Smooth muscle cell (in vitro differentiated cells): ENCODE measurements at regions not wholly inside any gene's neighbourhood (a gene's known extent, or its start where the extent isn't known, plus 50 kb on each side); places are given as distances from the start of the nearest gene placed in this dataset.

Source experiments
- DNase-seq: peaks from one replicate; lab custom pipeline; 2025; ENCODE audit not compliant: unreplicated experiment; lab: John Stamatoyannopoulos, UW
- H2AFZ ChIP-seq: fragments of 200-600 bp; sonication (generic); 2 replicates; pipeline ENCODE4 v1.6.0; 2016; ENCODE audit warnings: antibody characterized with exemption, low read depth, mild to moderate bottlenecking
- H3F3A ChIP-seq: fragments of 200-600 bp; sonication (generic); 2 replicates; pipeline ENCODE4 v1.6.0; 2017; ENCODE audit warnings: antibody characterized with exemption, low read depth
- H3K27ac ChIP-seq: fragments of 200-600 bp; sonication (generic); 2 replicates; pipeline ENCODE4 v1.5.1; 2016; ENCODE audit warnings: low read depth, mild to moderate bottlenecking
- H3K27me3 ChIP-seq: fragments of 200-600 bp; sonication (generic); 2 replicates; pipeline ENCODE4 v1.6.1; 2016; ENCODE audit warnings: low read depth, mild to moderate bottlenecking
- H3K36me3 ChIP-seq: fragments of 200-600 bp; sonication (generic); 2 replicates; pipeline ENCODE4 v1.5.1; 2016; ENCODE audit warnings: low read depth
- H3K4me1 ChIP-seq: fragments of 200-600 bp; sonication (generic); 2 replicates; pipeline ENCODE4 v1.5.1; 2016; ENCODE audit warnings: low read depth
- H3K4me2 ChIP-seq: fragments of 200-600 bp; sonication (generic); 2 replicates; pipeline ENCODE4 v1.6.0; 2016; ENCODE audit warnings: mild to moderate bottlenecking
- H3K4me3 ChIP-seq: fragments of 200-600 bp; sonication (generic); 2 replicates; pipeline ENCODE4 v1.5.1; 2016; ENCODE audit warnings: mild to moderate bottlenecking
- H3K79me2 ChIP-seq: fragments of 200-600 bp; sonication (generic); 2 replicates; pipeline ENCODE4 v1.6.0; 2016; ENCODE audit warnings: low read depth, mild to moderate bottlenecking
- H3K9ac ChIP-seq: fragments of 200-600 bp; sonication (generic); 2 replicates; pipeline ENCODE4 v1.6.0; 2016; ENCODE audit warnings: low read depth
- H3K9me3 ChIP-seq: fragments of 200-600 bp; sonication (generic); replicated peaks from 2 replicates; pipeline ENCODE4 v1.5.1; 2016; ENCODE audit warnings: low read depth
- H4K20me1 ChIP-seq: fragments of 200-600 bp; sonication (generic); 2 replicates; pipeline ENCODE4 v1.6.0; 2016; ENCODE audit warnings: low read depth
- WGBS: methylation state at CpG from one replicate; pipeline ENCODE4 v1.1.7; 2016; ENCODE audit warnings: low lambda C conversion rate; 5-methylcytosine and 5-hydroxymethylcytosine counted together
- TF ChIP-seq, protein P1 (sequence below): fragments of 200-600 bp; sonication (generic); IDR thresholded peaks from 2 replicates; pipeline ENCODE4 v1.5.1; 2017; ENCODE audit warnings: borderline replicate concordance, mild to moderate bottlenecking, antibody characterized with exemption; ENCODE audit not compliant: insufficient read depth, poor library complexity, severe bottlenecking

DNA sequence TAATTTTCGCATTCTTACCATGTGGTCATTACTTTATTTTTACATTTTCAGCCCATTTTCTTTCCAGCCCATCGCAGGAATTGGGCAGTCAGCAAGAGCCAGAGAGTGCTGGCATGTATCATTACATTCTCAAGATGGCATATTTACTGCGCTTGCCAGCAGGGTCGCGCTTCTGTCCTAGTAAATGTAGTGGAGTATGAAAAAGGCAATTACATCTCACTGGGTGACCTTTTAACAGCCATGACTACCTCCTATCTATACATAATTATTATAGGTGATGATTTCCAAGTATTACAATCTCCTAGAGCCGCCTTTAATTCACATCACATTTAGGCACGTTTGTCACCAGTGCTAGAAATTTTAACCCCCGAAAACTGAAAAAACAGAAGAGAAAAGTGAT, 433.7 kb upstream of the MGMT start:
- Histone ChIP-seq H3K4me3 (no peak overlapping the region), H3K9me3 (no peaks in the 10 kb centered on the region), H4K20me1 (no peaks in the 10 kb centered on the region), H3F3A (no peaks in the 10 kb centered on the region), H3K4me2 (no peak overlapping the region), H3K9ac (no peak overlapping the region), H3K79me2 (no peaks in the 10 kb centered on the region), H3K4me1 (no peaks in the 10 kb centered on the region), H2AFZ (no peak overlapping the region), H3K36me3 (no peaks in the 10 kb centered on the region), H3K27me3 (peaks cover 22% of the 10 kb centered on the region), H3K27ac (no peak overlapping the region)
- DNase-seq, result no peak
- 87% methylated on average over 8 of the region's 8 CpGs for WGBS
- TF ChIP-seq, protein P1, sequence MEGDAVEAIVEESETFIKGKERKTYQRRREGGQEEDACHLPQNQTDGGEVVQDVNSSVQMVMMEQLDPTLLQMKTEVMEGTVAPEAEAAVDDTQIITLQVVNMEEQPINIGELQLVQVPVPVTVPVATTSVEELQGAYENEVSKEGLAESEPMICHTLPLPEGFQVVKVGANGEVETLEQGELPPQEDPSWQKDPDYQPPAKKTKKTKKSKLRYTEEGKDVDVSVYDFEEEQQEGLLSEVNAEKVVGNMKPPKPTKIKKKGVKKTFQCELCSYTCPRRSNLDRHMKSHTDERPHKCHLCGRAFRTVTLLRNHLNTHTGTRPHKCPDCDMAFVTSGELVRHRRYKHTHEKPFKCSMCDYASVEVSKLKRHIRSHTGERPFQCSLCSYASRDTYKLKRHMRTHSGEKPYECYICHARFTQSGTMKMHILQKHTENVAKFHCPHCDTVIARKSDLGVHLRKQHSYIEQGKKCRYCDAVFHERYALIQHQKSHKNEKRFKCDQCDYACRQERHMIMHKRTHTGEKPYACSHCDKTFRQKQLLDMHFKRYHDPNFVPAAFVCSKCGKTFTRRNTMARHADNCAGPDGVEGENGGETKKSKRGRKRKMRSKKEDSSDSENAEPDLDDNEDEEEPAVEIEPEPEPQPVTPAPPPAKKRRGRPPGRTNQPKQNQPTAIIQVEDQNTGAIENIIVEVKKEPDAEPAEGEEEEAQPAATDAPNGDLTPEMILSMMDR, result no peak

GRCh38 chr10:129033790-129034272, 433.2 kb upstream of the MGMT start:
- 84% methylated on average over 14 of the region's 14 CpGs for WGBS
- Histone ChIP-seq H3K4me1 (no peaks in the 10 kb centered on the region), H3K9me3 (no peaks in the 10 kb centered on the region), H4K20me1 (no peaks in the 10 kb centered on the region), H3K9ac (no peak overlapping the region), H2AFZ (no peak overlapping the region), H3K27ac (no peak overlapping the region), H3K36me3 (no peaks in the 10 kb centered on the region), H3K4me3 (no peak overlapping the region), H3K79me2 (no peaks in the 10 kb centered on the region), H3K27me3 (peaks cover 22% of the 10 kb centered on the region), H3F3A (no peaks in the 10 kb centered on the region), H3K4me2 (no peak overlapping the region)
- TF ChIP-seq, protein P1, result no peak
- DNase-seq, result no peak

DNA sequence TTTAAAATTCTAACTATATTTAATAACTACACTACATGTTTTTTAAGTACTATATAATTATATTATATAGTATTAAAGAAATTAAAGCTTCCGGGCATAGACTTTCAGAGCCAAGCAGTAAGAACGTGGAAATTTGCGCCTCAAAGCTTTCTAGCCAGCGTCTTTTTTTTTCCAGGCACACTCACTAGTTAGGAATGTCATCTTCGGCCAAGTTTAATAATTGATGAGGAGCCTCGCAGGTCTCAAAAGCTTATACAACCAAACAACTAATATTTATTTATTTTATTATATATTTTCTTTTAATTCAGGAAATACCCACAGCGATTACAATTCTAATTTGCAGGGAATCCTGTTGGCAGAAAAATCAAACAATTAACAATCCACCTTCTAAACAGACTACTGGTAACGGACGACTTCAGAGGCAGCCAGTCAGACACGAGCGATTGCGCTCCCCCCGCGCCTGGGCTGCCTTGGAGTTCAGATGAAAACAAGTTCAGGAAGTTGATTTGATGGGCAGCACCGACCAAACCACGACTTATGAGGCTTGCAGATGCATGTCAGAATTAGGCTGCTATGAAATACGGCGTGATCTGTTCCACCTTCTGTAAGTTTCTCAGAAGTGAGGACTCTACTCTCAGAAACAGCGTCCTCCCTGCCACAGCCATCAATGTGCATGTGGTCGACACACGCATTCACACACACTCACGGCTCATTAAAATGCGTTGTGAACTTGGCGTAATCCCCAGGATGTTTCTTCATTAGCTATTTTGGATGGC, 431.8 kb upstream of the MGMT start:
- Histone ChIP-seq H3K36me3 (no peaks in the 10 kb centered on the region), H3K9me3 (no peaks in the 10 kb centered on the region), H3K27me3 (peaks cover 26% of the 10 kb centered on the region), H3K4me3 (no peak overlapping the region), H3K27ac (no peak overlapping the region), H2AFZ (no peak overlapping the region), H3K4me1 (peaks cover 6% of the 10 kb centered on the region), H3K9ac (no peak overlapping the region), H3F3A (no peaks in the 10 kb centered on the region), H4K20me1 (no peaks in the 10 kb centered on the region), H3K79me2 (no peaks in the 10 kb centered on the region), H3K4me2 (no peak overlapping the region)
- no peak for DNase-seq
- TF ChIP-seq, protein P1, result no peak
- 84% methylated on average over 24 of the region's 24 CpGs for WGBS

- no peak overlapping the region for H3K4me3 ChIP-seq
- TF ChIP-seq, protein P1, result no peak
- H3K27me3 ChIP-seq, result peaks cover 9% of the 10 kb centered on the region
- H3K79me2 ChIP-seq, result no peaks in the 10 kb centered on the region
- H3K4me1 ChIP-seq, result peaks cover 10% of the 10 kb centered on the region
- no peak overlapping the region for H3K9ac ChIP-seq
- no peak overlapping the region for H3K4me2 ChIP-seq
- H3K27ac ChIP-seq, result no peak overlapping the region
- WGBS, result 91% methylated on average over 4 of the region's 4 CpGs
- H2AFZ ChIP-seq, result no peak overlapping the region
- no peaks in the 10 kb centered on the region for H3K36me3 ChIP-seq
- H3F3A ChIP-seq, result no peaks in the 10 kb centered on the region
- no peaks in the 10 kb centered on the region for H4K20me1 ChIP-seq
- DNase-seq, result no peak
- no peaks in the 10 kb centered on the region for H3K9me3 ChIP-seq
Measured at GRCh38 chr10:129038522-129038921, 428.5 kb upstream of the MGMT start.
